ENCODE measurements at regions not wholly inside any gene's neighbourhood (a gene's known extent, or its start where the extent isn't known, plus 50 kb on each side); places are given as distances from the start of the nearest gene placed in this dataset.
"Not testable (repeated sequence)": the region's sequence is repeated elsewhere in the genome, so short reads cannot be mapped to it uniquely, and the experiment has no call there.

DNA sequence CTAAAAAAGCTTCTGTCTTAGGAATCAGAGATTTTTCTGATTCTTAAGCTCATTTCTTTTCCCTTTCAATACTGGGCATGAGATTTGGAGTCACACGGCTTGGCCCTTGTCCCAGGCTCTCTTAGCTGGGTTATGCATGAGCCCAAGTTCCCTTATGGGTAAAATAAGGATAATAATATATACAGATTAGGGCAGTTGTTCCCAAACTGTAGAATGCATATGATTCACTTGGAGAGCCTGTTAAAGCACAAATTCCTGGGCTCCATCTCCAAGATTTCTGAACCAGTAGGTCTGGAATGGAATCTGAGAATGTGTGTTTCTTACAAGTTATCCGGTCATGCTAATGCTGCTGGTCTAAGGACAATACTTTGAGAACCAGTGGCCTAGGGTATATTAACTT, 154.0 kb downstream of the REEP3 start:
- DNase-seq, result no peak

DNA sequence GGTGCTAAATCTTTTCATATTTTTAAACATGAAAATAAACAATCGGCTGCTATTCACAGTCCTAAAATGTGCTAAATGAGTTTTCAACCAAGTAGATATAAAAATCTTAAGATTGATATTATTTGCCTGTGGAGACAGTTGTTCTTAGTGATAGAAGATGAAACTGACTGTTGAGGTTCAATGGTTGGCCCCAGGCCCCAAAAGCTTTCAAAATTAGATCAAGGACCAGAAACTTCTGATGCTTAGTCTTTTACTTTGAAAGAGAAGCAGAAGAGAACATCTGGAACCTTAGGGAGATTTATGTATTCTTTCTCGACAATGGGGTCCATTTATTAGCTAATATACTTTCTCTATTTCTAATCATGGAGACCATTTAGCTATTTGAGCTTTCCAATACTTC, 155.8 kb downstream of the REEP3 start:
- no peak for DNase-seq

DNA sequence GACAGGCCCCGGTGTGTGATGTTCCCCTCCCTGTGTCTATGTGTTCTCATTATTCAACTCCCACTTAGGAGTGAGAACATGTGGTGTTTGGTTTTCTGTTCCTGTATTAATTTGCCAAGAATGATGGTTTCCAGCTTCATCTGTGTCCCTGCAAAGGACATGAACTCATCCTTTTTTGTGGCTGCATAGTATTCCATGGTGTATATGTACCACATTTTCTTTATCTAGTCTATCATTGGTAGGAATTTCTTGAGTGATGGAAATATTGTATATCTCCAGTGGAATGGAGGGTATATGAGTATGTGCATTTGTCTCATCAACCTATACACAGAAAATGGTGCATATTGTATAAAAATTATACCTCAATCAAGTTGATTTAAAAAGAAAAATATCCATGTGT, 159.3 kb downstream of the REEP3 start:
- not testable (repeated sequence) for DNase-seq

DNA sequence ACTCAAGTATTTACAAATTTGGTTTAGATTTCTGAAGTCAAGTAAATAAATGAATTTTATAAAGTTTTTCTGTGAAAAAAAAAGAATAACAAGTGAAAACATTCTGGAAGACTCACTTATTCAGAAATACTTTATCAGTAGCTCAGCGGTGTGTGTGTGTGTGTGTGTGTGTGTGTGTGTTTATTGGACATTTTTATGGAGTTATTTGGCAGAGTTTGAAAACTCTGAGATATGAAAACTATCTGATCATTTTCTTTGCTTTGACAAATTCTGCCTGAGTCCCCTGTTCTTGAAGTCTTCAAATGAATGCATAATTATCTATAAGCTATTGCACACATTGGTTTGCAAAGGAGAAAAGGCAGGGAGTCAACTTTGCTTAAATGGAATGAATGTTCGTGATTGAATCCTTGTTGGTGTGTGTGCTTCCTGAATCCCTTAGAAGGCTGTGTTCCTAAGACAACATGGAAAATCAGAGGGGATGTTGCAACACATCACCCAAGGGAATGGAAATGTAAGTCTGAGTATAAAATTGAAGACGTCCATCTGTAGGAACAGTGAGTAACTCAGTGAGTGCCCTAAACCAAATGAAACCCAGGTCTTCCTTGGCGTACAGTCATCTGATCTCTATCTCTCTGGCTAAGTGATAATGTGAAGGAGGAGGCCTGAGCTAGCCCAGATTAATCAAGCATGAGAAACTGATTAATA, 160.9 kb downstream of the REEP3 start:
- DNase-seq, result no peak

DNA sequence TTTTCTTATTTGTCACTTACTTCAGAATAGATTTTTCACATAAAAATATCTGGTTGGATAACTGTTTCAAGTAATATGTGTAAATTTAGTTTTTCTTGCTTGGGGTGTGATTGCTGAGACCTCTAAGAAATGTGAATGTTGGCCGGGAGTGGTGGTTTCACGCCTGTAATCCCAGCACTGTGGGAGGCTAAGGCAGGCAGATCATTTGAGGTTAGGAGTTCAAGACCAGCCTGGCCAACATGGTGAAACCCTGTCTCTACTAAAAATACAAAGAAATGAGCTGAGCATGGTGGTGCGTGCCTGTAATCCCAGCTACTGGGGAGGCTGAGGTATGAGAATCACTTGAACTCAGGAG, 161.5 kb downstream of the REEP3 start:
- DNase-seq, result not testable (repeated sequence)

DNA sequence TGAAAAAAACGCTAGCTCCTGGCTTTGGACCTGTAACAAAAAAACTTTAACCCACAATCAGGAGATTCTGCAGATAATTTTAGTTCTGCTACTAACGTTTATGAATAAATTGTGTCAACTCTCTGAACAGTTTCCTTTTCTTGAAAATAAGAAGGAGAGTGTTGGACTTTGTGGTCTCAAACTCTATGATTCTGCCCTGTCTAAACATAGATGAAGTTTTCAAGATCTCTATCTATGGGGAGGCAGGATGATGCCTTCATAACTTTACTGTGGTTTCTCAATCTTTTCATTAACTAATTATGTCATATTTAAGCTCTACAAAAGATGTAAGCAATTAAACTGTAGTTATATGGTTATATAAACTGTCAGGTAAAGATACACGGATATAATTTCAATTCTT, 162.0 kb downstream of the REEP3 start:
- DNase-seq, result no peak

DNA sequence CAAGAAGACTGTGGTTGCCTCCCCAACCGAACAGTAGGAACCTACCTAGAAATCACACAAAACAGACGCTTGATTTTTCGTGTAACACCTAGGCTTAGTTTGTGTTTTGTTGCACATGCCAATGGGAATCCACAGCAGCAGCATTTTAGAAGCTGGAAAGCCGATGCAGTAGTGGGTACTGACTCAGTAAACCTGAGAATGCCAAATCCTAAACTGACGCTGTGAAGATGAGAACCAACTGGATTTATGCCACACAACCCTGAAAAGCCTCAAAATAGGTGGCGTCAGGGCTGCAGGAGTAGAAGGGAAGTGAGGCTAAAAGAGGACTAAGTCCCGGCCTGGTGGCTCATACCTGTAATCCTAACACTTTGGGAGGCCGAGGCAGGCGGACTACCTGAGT, 162.5 kb downstream of the REEP3 start:
- DNase-seq, result no peak

DNA sequence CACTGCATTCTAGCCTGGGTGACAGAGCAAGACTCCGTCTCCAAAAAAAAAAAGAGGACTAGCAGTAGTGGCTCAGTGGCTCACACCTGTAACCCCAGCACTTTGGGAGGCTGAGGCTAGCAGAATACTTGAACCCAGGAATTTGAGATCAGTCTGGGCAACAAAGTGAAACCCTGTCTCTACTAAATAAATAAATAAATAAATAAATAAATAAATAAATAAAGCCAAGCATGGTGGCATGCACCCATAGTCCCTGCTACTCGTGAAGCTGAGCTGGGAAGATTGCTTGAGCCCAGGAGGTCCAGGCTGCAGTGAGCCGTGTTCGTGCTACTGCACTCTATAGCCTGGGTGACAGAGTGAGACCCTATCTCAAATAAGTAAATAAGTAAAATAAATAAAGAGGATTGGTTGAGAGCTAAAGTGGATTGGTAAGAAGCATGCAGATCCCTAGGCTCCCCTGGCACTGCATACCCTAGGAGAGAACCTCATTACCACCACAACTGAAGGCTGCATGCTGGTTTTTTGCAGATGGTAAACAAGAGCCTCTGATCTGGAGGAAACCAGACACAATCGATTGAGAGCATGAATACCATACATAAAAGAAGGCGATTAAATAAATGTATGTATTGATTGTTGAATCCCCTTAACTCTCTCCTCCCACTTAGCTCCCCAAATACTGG, 163.2 kb downstream of the REEP3 start:
- DNase-seq, result no peak

DNA sequence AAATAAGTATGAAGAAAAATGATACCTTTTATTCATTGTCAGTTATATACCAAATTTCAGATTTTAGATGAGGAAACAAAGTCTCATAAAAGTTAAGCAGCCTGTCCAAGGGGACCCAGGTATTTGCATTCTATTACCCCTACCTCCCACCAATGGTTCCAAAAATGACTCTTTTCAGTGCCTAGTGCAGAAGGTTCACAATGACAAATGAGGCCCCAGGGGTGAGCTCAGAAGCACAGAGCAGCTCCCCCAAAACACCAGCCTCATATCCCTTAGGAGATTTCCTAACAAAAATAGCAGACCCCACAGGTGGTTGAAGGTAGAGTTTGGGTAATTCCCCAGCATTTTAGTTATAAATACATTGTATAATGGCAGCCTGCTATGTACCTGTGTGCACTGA, 168.6 kb downstream of the REEP3 start:
- DNase-seq, result no peak

DNA sequence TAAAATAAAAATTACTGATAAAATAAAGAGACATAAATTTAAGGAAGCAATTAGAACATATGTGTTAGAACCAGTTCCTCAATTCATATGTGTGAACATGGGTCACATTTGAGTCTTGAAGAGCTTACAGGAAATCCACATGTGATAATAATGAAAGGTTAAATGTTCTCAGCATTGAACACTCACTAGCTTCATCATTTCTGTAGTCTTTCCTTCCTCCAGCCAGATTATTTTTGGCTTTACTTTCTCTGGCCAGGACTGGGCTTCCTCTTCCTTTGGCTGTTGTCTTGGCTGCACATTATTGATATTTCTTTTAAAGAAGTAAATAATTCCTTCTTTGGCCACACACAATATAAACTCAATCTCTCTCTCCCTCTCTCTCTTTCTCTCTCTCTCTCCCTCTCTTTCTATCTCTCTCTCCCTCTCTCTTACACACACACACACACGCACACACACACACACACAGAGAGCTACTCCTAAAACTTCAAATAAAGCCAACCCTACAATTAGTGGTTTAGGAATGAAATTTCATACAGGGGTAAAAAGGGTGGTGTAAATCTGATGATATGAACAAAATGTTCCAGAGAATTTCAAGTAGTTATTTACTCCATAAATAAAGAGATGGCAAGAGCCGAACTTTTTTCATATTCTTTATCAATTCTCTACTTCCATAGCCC, 171.2 kb downstream of the REEP3 start:
- no peak for DNase-seq

DNA sequence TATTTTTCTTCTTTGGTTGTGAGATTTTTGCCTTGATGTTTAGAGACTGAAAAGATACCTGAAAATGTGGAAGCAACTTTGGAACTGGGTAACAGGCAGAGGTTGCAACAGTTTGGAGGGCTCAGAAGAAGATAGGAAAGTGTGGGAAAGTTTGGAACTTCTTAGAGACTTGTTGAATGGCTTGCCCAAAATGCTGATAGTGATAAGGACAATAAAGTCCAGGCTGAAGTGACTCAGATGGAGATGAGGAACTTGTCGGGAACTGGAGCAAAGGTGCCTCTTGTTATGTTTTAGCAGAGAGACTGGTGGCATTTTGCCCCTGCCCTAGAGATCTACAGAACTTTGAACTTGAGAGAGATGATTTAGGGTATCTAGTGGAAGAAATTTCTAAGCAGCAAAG, 171.8 kb downstream of the REEP3 start:
- DNase-seq, result not testable (repeated sequence)

DNA sequence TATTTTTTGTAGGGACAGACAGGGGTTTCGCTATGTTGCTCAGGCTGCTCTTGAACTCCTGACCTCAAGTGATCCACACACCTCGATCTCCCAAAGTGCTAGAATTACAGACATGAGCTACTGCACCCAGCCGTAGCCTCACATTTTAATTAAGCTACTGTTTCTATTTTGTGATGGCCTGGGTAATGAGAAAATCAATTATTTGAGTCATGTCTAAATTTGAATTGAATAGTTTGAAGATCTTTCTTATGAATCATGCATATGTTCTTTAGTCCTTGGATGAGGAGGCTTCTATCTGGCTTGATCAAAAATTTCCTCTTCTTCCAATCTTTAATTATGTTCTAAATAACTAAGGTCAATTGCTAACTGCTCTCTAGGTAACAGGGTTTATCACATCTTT, 175.0 kb downstream of the REEP3 start:
- DNase-seq, result no peak

DNA sequence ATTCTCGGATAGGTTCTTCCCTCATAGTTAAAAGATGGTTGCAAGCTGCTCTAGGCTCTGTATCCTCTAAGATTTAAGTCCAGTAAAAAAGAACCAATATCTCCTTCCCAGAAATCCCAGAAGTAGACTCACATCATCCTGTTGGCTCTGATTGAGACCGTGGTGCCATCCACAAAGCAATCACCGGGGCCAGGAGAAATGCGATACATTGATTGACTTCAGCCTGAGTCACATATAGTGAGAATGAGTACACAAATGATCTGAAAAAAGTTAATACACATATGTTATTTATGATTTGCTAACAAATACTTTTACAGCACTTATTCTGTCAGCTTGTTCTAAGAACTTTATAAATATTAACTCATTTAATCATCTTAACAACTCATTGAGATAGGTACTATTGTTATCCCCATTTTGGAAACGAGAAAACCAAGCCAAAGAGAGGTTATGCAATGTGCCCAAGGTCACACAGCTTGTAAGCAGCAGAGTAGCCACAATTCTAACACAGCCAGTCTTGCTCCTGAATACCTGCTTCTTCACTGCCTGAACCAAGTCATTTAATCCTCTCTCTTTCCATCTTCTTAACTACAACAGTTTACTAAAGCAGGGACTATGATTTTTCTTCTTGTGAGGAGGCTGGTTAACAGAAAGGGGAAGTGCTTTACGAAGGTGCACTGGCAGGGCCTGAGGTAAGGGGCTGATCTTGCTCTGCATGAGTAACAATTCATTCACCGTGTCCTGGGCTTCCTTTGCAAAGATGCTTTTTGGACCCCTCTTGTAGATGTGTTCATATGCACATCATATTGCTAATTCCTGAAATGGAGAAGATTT, 177.0 kb downstream of the REEP3 start:
- DNase-seq, result no peak

DNA sequence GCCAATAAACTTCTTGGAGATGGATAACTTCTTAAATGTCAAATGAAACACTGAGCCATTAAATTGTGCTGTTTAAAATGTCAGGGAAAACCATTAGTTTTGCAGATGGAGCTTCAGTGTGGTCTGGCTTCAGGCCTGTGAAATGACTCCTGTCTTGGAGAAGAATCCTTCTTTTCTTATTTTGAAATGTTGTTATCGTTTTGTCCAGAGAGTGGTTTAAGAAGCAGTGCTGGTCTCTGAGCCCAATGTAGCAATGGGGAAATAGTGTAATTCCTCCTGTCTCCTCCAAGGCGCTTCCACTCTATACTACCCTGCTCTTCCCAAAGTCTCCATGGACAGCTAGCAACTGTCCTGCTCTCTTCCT, 177.6 kb downstream of the REEP3 start:
- no peak for DNase-seq

DNA sequence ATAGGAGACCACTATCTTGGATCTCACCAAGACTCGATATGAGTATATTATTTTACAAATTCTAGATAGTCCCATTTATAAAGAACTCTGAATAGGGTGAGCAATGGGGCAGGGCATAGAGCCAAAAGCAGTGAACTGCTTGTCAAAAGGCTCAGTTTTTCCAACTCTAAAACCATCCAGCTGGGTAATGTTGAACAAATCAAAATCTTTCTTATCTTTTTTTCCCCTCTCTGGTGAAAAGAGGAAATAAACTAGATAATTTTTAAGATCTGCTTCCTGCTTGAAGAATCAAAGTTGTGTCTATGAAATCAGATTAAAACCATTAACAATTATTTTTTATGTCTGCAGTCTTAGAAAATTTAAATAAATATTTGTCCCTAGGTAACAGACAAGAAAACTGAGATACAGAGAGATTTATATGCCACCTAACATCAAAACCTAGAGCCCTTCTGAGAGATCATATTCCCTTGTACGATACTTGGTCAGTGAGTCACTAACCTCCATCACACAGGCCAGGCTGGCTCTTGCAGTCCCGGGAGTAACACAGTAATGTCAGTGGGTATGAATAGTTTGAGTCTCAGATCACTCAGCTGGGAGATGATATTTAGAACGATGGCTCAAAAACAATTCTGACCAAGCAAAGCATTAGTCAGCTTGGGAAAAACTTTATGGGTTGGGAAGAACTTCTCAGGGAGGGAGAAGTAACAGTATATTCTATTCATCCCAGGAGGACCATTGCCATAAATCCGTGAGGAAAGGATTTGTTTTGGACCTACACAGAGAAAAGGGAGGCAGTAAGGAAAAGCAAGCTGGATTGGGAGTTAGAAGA, 178.8 kb downstream of the REEP3 start:
- DNase-seq, result no peak

DNA sequence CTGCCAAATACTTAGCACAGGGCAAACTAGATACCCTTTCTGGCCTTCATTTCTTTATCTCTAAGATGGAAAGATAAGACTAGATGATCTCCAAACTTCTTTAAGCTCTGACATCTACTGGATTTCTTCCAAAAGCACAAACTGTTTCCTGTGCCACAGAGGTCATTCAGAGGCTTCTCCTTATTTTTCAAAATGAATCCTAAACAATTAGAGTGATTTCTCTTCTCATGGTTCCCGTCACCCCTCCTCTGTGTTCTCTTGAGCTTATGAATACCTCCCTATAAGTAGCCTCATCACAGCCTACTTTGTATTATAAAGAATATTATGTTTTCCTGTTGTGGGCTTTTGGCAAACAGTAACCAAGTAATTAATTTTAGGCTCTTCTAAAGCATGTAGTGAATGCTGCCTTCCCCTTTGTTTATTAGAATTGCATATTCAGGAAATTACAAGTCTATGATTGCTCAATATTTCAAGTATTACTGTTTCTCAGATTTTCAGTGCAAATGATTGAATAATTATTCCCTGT, 179.5 kb downstream of the REEP3 start:
- DNase-seq, result no peak

DNA sequence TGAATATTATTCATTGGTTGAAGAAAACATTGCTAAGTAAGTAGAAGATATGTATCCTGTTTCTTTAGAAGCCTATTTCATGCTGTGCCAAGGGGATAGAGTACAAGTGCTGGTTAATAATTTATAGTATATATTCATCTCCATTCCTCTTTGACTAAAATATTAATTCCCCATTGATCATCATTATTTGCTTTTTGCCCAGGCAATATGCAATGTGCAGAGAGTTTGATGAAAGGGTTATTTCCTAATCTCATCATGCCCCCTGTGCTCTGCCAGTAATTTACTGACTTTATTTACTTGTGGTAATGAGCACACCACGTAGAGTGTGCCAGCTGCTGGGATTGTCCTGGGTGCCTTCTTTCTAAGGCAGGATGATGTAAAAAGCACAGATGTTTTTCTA, 180.9 kb downstream of the REEP3 start:
- DNase-seq, result no peak

DNA sequence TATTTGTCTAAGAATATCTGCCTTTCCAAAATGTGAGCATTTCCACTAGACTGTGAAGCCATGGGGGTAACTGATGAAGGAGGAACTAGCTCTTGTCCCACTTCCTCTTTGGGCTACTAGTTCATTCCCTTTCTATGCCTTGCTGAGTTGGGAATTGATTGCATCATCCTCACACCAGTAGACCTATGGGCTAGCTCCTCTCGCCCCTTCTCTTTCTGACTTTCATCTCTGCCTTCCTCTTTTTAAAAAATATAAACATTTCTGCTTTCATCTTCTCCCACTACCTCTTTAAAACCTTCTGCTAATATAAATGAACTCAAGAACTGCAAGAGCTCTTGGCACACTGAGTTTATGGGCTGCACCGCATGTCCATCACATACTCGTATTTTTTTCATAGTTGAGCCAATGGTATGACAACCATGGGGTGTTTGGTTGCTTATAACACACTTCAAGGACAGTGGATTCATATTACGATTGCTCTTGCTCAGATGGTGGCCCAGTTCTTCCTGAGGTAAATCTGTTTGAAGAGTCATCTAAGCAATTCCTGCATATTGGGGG, 182.0 kb downstream of the REEP3 start:
- DNase-seq, result no peak

DNA sequence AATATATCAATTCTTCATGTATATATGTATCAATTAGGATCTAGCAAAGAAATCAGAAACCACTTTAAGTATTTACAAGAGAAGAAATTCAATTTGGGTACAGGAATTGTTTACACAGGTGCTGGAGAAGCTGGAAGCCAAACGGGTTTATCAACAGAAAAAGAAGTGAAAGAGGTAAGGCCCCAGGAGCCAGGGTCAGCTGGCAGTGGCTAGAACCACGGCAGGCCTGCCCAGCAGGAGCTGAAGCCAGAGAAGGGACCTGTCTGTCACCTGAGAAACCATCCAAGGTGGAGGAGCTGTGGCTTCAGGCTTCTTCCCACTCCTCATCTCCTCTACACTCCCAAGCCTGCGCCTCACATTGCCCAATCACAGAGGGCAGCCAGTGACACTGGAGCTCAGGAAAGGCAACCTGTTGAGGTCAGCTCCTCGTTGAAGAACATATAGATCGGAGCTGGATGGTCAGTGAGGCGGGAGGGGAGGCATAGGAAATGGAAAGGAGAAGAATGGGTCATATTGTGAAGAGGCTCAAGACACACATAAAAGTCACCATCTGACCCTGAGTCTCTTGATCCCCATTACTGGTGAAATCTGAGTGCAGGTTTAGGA, 182.6 kb downstream of the REEP3 start:
- DNase-seq, result no peak

DNA sequence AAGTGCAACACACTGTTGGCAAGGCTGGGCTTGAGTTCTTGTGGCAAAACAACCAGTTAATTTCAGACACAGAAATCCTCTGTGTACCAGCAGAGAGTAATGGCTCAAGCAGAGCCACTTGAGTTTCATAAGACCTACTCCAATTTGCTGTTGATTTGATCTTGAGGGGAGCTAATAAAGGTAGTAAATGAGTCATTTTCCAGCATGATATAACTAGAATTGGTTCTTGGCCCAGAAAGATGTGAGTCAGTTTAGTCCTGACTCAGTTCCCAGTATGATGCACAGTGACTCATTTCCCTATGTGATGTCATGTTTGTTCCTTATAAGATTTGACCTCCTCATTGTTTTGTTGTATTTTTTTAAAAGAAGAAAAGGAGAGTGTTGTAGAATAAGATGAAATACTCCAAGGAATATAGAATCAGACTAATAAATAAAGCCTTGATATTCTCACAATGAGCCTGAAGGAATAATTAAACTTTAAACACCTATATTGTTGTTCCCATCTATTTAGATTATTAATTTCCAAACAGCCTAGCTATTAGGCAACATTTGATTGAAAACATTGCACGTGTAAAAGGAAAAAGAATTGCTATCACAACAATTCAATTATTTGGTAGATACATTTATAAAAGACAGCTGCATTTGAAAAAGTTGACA, 186.2 kb downstream of the REEP3 start:
- no peak for DNase-seq

DNA sequence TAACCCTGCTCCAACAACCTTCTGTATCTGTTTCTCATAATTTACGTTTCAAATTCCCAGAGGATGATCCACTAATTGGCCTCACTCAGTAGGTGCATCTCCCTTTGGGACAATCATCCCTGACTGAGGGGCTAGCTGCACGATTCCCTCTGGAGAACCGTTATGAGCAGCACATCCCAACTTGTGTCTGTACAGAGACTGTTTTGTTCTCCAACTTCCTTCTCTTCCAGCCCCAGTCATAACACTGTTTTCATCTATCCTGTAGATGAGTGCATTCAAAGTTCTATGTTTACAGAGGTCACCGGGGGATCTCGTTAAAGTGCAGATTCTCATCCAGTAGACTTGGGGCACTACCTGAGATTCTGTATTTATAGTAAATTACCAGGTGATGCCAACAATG, 187.2 kb downstream of the REEP3 start:
- no peak for DNase-seq

All from activated T-cell treated with anti-CD3 and anti-CD28 coated beads for 4 hours (primary cell).